GM13976 (cell line): ENCODE measurements at regions not wholly inside any gene's neighbourhood (a gene's known extent, or its start where the extent isn't known, plus 50 kb on each side); places are given as distances from the start of the nearest gene placed in this dataset.

Source experiments
- DNase-seq: peaks from one replicate; pipeline ENCODE4 v3.0.0; 2012; ENCODE audit warnings: low spot score
- CTCF ChIP-seq: IDR thresholded peaks from 2 replicates; pipeline ENCODE4 v1.5.1; 2012; ENCODE audit warnings: borderline replicate concordance, mild to moderate bottlenecking; ENCODE audit not compliant: insufficient read depth; ENCODE audit errors: extremely low read depth, missing control alignments, control extremely low read depth
- in situ Hi-C: fragments of 300-500 bp; cut with MboI; formaldehyde crosslinking; loops from one replicate; pipeline ENCODE4 v1.12.0; 2022; ENCODE audit warnings: low sequenced_read_pairs, mixed read lengths, inconsistent platforms; ENCODE audit not compliant: unreplicated experiment

GRCh38 chr5:34564710-34565235, 91.4 kb upstream of the RAI14 start:
- DNase-seq, result no peak
- in situ Hi-C loops, result no loop called here
- no peak for TF ChIP-seq CTCF

- no peak for DNase-seq
- no peak for TF ChIP-seq CTCF
- in situ Hi-C loops, result no loop called here
These were observed 86.0 kb upstream of the RAI14 start for GRCh38 chr5:34570143-34570542.

- DNase-seq, result no peak
- TF ChIP-seq CTCF, result no peak
- in situ Hi-C loops, result no loop called here
These were observed 85.1 kb upstream of the RAI14 start for GRCh38 chr5:34570721-34571676.

GRCh38 chr5:34571677-34572041, 84.5 kb upstream of the RAI14 start:
- in situ Hi-C loops, result no loop called here
- no peak for DNase-seq
- TF ChIP-seq CTCF, result no peak

GRCh38 chr5:34574936-34575467, 81.1 kb upstream of the RAI14 start:
- TF ChIP-seq CTCF, result no peak
- in situ Hi-C loops, result no loop called here
- DNase-seq, result no peak

GRCh38 chr5:34576891-34577666, 79.0 kb upstream of the RAI14 start:
- in situ Hi-C loops, result no loop called here
- TF ChIP-seq CTCF, result no peak
- no peak for DNase-seq
